Activated T-cell treated with anti-CD3 and anti-CD28 coated beads, Interleukin-2, amount 50 U/mL, for 4 hours (primary cell): ENCODE measurements at regions not wholly inside any gene's neighbourhood (a gene's known extent, or its start where the extent isn't known, plus 50 kb on each side); places are given as distances from the start of the nearest gene placed in this dataset.

Experiments
- ATAC-seq, 2 donors: fragments of 200-7000 bp; cut with Tn5 transposase; one replicate each; pipeline ENCODE4 v1.10.0; 2021
- DNase-seq: peaks from one replicate; pipeline ENCODE4 v3.0.0-alpha.2; 2020
- H3K27me3 Mint-ChIP-seq: one replicate; pipeline ENCODE4 v1.8.0; 2021; ENCODE audit warnings: low read depth, mixed read lengths
- H3K36me3 Mint-ChIP-seq: one replicate; pipeline ENCODE4 v1.8.0; 2022; ENCODE audit warnings: mixed read lengths; ENCODE audit not compliant: insufficient read depth
- H3K4me1 Mint-ChIP-seq: one replicate; pipeline ENCODE4 v1.8.0; 2021; ENCODE audit warnings: low read depth, mixed read lengths
- H3K4me3 Mint-ChIP-seq: one replicate; pipeline ENCODE4 v1.8.0; 2021; ENCODE audit warnings: mild to moderate bottlenecking, moderate library complexity, mixed read lengths
- H3K9me3 Mint-ChIP-seq: one replicate; pipeline ENCODE4 v1.8.0; 2021; ENCODE audit warnings: mixed read lengths

DNA sequence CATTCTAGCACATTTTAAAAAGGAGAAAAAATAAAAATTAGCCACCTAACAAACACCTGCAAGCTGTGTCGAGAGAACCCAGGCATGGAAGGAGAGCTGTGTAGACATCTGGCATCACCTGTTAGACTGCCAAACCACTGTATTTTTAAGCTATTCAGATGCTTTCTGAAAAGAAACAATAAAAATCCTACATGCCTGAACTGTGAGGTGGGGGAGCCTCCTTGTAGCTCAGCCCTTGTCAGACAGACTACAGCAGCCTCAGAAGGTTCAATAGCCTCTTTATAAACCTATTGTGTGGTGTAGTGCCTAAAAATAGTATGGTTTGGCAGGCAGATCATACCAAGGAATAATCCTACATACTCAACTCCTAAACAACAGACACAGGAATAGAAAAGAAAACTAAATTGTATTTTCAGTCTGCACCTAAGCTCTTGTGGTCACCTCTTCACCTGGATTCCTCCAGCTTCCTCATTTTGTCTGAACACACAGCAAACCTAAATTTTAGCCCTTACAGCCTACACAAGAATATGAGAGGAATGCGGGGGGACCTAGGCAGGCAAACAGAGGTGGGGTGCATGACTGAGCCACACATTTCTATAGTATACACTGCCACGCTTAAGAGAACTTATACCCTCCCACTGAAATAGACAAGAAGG is 67.0 kb downstream of the SIPA1L2 start:
- H3K27me3 Mint-ChIP-seq = no peaks in the 10 kb centered on the region
- ATAC-seq = no peak
- H3K4me1 Mint-ChIP-seq = peaks cover 9% of the 10 kb centered on the region
- H3K9me3 Mint-ChIP-seq = no peaks in the 10 kb centered on the region
- no peak overlapping the region for H3K4me3 Mint-ChIP-seq
- no peak for DNase-seq
- H3K36me3 Mint-ChIP-seq = no peaks in the 10 kb centered on the region

DNA sequence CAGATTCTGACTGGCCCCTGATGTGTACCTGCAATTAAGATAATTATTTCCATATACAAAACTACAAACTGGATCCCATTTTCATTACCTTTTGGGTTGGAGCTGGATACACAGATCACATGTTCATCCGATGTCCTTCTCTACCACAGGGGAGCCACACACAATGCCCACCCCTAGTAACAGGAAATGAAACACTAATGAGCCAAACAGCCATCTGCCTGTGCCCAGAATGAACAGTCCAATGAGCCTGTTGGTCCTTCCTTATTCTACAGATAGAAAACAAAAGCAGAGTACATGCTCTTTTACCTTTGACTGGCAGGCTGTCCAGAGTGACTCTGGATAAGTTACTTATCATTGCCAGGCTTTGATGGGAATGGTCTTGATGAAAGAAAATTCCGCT is 68.6 kb downstream of the SIPA1L2 start:
- no peaks in the 10 kb centered on the region for H3K27me3 Mint-ChIP-seq
- no peaks in the 10 kb centered on the region for H3K36me3 Mint-ChIP-seq
- peaks cover 11% of the 10 kb centered on the region for H3K4me1 Mint-ChIP-seq
- no peaks in the 10 kb centered on the region for H3K9me3 Mint-ChIP-seq
- DNase-seq = no peak
- ATAC-seq = no peak
- H3K4me3 Mint-ChIP-seq = no peak overlapping the region

DNA sequence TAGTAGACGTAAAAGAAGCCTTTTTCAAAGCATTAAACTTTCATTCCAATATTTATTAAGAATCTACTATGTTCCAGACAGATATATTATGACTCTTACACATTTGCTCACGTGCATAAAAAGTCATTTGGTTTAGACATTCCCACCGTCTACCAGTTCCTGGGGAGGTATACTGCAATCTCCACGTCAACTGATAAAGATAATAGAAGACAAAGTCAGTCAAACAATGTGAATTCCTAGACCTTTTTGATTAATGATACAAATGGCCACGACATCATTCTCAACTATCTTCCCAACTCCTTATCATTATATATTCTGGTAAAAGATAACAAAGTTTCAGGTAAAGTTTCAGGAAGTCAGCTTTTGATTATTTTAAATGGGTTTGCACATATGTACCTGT is 69.0 kb downstream of the SIPA1L2 start:
- Mint-ChIP-seq H3K27me3 (no peaks in the 10 kb centered on the region), H3K9me3 (no peaks in the 10 kb centered on the region), H3K4me1 (peaks cover 11% of the 10 kb centered on the region), H3K36me3 (no peaks in the 10 kb centered on the region), H3K4me3 (no peak overlapping the region)
- ATAC-seq = no peak
- DNase-seq = no peak

DNA sequence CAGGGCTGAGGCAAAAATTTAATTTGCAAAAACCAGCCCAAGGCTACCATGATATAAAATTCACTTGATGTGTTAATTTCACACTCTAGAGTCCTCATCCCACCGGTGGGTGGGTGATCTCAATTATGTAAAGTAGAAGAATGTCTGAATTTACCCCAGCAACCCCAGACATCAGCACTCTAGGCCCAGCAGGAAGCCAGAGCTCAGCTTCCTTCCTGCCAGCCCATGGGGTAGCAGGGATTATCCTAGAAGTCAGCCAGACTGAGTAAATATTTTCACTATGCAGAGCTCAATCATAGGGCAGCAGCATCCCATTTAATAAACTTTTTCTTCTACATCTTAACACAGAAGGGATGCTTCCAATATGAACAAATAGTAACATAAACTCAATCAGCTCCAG is 71.0 kb downstream of the SIPA1L2 start:
- no peaks in the 10 kb centered on the region for H3K27me3 Mint-ChIP-seq
- H3K36me3 Mint-ChIP-seq = no peaks in the 10 kb centered on the region
- H3K4me1 Mint-ChIP-seq = peaks cover 11% of the 10 kb centered on the region
- no peak overlapping the region for H3K4me3 Mint-ChIP-seq
- DNase-seq = no peak
- ATAC-seq = no peak
- no peaks in the 10 kb centered on the region for H3K9me3 Mint-ChIP-seq

DNA sequence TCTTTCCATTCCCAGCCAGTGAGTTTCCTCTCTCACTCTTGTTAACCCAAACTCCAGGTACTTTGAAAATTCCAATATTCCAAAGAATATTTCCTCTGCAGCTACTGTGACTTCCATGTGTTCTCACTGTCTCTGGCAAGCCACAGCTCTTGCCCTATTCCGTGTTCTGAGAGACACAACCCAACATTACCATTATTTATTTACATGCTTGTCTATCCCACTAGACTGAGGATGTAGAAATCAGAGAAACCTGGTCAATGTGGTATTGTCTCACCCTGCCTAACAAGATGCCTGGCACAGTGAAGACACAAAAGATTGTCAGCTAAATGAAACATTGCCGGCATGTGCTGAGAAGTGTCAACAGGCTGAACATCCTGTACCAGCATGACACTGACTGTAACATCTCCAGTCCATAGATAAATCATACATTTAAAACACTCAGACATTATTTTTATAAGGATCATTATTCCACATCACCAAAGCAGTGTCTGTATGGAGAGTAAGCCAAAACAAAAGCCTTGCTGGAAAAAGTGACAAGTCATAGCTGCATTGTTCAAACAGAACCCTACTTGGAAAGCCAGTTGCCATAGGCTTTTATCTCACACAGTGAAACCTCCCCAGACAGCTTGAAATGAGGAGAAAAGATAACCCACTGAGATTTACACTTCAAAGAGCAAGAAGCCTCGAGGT is 72.3 kb downstream of the SIPA1L2 start:
- H3K27me3 Mint-ChIP-seq = no peaks in the 10 kb centered on the region
- H3K4me1 Mint-ChIP-seq = peaks cover 11% of the 10 kb centered on the region
- H3K9me3 Mint-ChIP-seq = no peaks in the 10 kb centered on the region
- no peak for DNase-seq
- no peaks in the 10 kb centered on the region for H3K36me3 Mint-ChIP-seq
- no peak for ATAC-seq
- H3K4me3 Mint-ChIP-seq = no peak overlapping the region

DNA sequence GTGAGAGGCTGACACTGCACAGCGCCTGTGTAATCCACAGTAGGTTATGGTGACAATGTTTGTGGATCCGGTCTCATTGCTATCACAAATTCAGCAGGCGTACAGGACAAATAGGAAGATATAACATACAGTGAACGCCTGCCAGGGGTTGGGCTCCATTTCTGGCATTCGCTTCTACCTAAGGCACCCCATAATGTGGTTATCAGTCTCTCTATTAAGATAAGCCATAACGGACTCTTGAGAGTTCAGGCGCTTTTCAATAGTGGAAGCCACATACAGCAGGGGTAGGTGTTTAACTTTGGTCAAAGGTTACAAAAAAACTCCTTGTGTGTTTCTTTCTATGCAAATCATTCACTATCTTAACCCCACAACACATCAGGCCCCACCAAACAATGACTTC is 72.8 kb downstream of the SIPA1L2 start:
- H3K27me3 Mint-ChIP-seq = no peaks in the 10 kb centered on the region
- no peaks in the 10 kb centered on the region for H3K36me3 Mint-ChIP-seq
- H3K4me1 Mint-ChIP-seq = peaks cover 11% of the 10 kb centered on the region
- DNase-seq (no peak), ATAC-seq (no peak)
- no peaks in the 10 kb centered on the region for H3K9me3 Mint-ChIP-seq
- no peak overlapping the region for H3K4me3 Mint-ChIP-seq

DNA sequence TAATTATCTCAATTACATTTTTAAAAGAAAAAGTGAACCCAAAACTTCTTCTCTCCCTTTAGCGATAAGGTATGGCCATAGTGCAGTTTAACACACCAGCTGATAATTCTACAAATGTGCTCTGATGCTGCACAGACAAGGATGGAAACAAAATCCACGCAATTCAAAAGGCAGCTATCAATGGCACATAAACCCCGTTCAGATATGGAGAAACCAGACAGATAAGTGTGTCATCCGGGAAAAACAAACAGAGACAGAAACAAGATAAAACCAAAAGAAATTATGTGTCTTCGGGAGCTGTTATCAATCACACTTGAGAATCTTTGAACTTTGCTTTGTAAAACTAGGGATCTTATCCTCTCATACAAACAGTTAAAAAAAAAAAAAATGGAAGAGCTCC is 73.6 kb downstream of the SIPA1L2 start:
- Mint-ChIP-seq H3K36me3 (no peaks in the 10 kb centered on the region), H3K4me3 (no peak overlapping the region)

DNA sequence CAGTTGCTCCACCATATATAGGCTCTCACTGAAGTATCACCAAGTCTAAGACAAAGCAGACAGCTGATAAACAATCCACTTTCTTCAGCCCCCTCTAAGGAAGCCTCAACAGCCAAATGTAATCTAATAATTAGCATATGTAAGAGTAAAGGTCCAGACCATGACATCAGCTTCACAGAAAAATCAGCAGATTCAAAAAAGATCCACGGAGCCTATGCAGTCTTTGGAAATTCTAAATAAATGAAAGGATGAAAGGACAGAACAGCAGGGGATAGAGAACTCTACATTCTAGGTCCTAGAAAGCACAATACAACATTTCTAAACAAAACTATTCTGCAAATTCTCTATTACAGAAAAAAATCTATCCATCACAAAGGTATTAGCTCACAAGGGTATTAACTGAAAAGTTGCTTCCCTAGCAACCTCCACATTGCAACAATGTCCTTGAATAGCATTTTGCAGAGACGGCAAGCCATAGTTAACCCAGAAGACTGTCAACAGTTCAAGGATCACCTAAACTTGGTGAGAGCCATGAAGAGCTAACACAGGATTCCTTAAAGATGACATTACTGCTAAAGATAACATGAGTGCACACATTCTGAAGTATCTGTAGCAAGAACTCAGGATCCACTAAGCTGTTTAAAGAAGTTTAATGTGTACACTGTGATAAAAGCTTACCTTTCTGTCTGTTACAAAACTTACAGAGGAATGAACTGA is 74.3 kb downstream of the SIPA1L2 start:
- DNase-seq (no peak), ATAC-seq (no peak)
- Mint-ChIP-seq H3K4me1 (peaks cover 11% of the 10 kb centered on the region), H3K9me3 (no peaks in the 10 kb centered on the region), H3K27me3 (no peaks in the 10 kb centered on the region), H3K4me3 (no peak overlapping the region), H3K36me3 (no peaks in the 10 kb centered on the region)

More for the DNA sequence above, 73.6 kb downstream of the SIPA1L2 start:
- DNase-seq = no peak
- Mint-ChIP-seq H3K27me3 (no peaks in the 10 kb centered on the region), H3K4me1 (peaks cover 11% of the 10 kb centered on the region), H3K9me3 (no peaks in the 10 kb centered on the region)
- ATAC-seq = no peak

DNA sequence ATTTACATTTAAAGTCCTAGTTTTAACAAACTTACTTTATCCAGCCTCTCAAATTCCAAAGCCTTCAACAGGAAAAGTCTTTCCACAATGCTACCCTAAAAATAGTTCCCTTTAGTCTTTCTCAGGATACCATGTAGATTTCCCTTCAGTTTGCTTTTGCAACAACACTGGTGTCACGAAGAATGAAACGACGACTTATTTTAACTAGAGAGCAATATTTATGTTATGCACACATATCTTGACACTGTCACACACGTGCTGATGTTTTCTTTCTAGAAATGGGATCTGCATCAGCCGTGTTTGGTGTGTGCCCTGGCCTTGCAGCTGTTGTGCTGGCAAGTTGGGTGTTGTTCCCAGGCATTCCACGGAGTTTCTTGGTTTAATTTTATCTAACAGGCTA is 75.5 kb downstream of the SIPA1L2 start:
- ATAC-seq (no peak), DNase-seq (no peak)
- Mint-ChIP-seq H3K27me3 (no peaks in the 10 kb centered on the region), H3K4me1 (peaks cover 11% of the 10 kb centered on the region), H3K9me3 (no peaks in the 10 kb centered on the region), H3K4me3 (no peak overlapping the region), H3K36me3 (no peaks in the 10 kb centered on the region)

DNA sequence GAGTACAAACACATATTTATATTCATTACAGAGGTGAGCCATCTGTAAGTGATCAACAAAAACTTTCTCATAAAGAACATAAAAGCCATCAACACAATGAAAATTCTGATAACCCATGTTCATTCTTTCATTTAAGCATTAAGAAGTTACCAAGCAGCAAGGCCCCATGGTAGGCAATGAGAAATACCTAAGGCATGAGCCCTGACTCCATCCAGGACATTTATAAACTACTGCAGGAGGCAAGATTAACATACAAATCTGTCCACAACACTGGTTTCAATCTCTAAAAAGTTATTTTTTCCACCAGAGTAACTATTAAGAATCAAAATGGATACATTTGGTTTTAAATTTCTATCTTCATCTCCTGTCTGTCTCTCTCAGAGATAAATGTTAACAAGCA is 76.1 kb downstream of the SIPA1L2 start:
- no peaks in the 10 kb centered on the region for H3K27me3 Mint-ChIP-seq
- no peak overlapping the region for H3K4me3 Mint-ChIP-seq
- peaks cover 6% of the 10 kb centered on the region for H3K4me1 Mint-ChIP-seq
- no peaks in the 10 kb centered on the region for H3K9me3 Mint-ChIP-seq
- no peak for ATAC-seq
- H3K36me3 Mint-ChIP-seq = no peaks in the 10 kb centered on the region
- no peak for DNase-seq

DNA sequence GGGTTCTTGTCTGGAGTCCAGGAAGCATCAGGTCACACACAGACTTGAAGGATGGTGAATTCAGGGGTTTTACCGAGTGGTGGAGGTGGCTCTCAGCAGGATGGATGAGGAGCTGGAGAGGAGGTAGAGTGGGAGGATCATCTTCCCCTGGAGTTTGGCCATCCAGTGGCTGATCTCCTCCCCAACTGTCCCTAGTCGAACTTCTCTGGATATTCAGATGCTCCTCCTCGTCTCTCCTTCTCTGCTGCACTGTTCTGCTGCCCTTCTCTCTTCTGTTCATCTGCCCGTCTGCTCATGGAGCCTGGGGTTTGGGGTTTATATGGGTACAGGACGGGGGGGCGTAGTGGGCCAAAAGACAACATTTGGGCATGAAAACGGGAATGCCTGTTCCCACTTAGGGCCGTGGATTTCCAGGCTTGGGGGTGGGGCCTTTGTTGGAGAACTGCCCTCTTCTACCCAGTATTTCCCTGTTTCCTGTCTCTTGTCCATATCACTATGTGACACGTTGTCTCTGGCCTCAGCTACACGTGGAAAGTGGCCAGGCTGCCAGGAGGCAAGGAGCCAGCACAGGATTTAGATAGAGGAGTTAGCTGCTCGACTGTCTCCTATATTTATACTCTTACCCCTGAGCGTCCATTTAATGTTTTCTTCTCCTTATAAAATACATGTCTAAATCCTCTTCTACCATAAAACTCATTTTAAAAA is 76.7 kb downstream of the SIPA1L2 start:
- no peaks in the 10 kb centered on the region for H3K36me3 Mint-ChIP-seq
- H3K27me3 Mint-ChIP-seq = no peaks in the 10 kb centered on the region
- DNase-seq (no peak), ATAC-seq (no peak)
- H3K4me3 Mint-ChIP-seq = no peak overlapping the region
- peaks cover 4% of the 10 kb centered on the region for H3K4me1 Mint-ChIP-seq
- H3K9me3 Mint-ChIP-seq = no peaks in the 10 kb centered on the region

DNA sequence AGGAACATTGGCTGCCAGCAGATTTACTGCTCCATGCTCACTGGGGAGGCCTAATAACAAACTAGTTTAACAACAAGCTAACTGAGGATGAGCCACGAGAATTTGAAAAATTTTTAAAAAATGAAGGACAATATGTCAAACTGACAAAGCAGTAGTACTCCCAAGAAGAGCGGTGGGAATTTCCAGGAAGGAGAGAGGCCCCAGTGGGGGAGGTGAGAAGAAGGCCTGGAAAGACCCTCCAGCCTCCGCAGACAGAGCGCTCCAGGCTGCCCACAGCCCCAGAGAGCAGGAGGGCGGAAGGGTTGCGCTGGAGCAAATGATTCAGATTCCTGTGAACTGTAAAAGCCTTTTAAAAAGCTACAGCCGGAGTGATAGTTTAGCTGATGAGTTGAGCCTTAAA is 78.5 kb downstream of the SIPA1L2 start:
- H3K27me3 Mint-ChIP-seq = no peaks in the 10 kb centered on the region
- no peak for DNase-seq
- no peaks in the 10 kb centered on the region for H3K4me1 Mint-ChIP-seq
- H3K36me3 Mint-ChIP-seq = no peaks in the 10 kb centered on the region
- ATAC-seq = no peak
- no peaks in the 10 kb centered on the region for H3K9me3 Mint-ChIP-seq
- H3K4me3 Mint-ChIP-seq = no peak overlapping the region

DNA sequence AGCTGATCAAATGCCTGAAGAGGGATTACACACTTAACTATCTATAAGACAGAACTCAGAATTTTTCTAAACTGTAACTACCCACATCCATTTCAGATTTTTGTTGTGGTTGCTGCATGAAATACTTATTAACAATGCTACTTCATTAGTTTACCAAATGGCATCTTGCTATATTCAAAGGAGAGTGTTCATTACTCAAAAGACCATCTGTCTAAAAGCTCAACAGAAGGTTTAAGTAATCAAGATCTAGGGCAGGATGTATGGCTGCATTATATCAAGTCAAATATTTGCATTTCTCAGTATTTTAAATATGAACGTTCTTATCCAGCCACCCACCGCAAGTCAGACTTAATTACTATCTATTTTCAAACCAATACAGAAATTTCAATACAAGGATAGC is 79.9 kb downstream of the SIPA1L2 start:
- no peaks in the 10 kb centered on the region for H3K27me3 Mint-ChIP-seq
- no peaks in the 10 kb centered on the region for H3K4me1 Mint-ChIP-seq
- no peaks in the 10 kb centered on the region for H3K9me3 Mint-ChIP-seq
- ATAC-seq (no peak), DNase-seq (no peak)
- no peaks in the 10 kb centered on the region for H3K36me3 Mint-ChIP-seq
- H3K4me3 Mint-ChIP-seq = no peak overlapping the region

DNA sequence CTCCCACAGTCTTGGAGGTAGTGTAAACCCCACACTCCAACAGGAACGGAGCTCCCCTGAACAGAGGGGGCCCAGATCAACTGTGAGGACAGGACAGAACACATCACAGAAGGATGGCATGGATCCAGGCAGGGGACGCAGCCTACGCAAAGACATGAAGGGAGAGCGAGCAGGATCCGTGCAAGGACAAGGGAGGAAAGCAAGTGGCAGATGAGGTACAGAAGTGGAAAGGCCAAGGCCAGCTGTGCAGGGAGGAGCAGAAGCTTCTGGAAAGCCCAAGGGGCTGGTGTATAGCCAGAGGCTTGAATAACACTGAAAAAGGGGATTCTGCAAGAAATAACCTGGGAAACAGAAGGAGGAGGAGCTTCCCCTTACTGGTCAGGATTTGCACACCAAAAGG is 81.2 kb downstream of the SIPA1L2 start:
- H3K4me3 Mint-ChIP-seq = no peak overlapping the region
- no peaks in the 10 kb centered on the region for H3K27me3 Mint-ChIP-seq
- ATAC-seq = no peak
- no peaks in the 10 kb centered on the region for H3K36me3 Mint-ChIP-seq
- H3K4me1 Mint-ChIP-seq = no peaks in the 10 kb centered on the region
- no peak for DNase-seq
- H3K9me3 Mint-ChIP-seq = no peaks in the 10 kb centered on the region
